HL-60/S4 treated with phorbol 12-myristate 13-acetate at 8.2 ng/mL for 4 days and 3 days (cell line): ENCODE measurements at regions not wholly inside any gene's neighbourhood (a gene's known extent, or its start where the extent isn't known, plus 50 kb on each side); places are given as distances from the start of the nearest gene placed in this dataset.
"Not testable (repeated sequence)": the region's sequence is repeated elsewhere in the genome, so short reads cannot be mapped to it uniquely, and the experiment has no call there.

Experiments
- in situ Hi-C: fragments of 300-500 bp; cut with MboI; formaldehyde crosslinking; loops from 2 replicates; pipeline ENCODE4 v1.15.0; 2022; ENCODE audit warnings: low sequenced_read_pairs

DNA sequence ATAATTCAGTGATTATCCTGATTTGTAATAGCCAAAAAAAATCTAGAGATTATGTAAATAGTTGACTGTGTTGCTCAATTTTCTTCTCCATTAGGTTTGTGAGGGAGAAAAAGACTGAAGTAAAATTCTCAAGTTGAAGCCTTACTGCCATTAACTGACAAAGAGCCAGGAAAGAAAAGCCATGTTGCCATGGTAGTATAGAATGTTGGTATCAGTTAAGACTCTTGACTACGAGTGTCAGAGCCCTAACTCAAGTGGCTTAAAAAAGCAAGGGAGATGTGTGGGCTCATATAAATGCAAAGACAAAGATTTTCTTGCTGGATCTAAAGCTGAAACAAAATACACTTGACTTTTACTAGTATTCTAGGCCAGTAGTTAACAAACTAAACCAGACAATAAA lies 571.7 kb downstream of the KCTD16 start:
- in situ Hi-C loops, result no loop called here

DNA sequence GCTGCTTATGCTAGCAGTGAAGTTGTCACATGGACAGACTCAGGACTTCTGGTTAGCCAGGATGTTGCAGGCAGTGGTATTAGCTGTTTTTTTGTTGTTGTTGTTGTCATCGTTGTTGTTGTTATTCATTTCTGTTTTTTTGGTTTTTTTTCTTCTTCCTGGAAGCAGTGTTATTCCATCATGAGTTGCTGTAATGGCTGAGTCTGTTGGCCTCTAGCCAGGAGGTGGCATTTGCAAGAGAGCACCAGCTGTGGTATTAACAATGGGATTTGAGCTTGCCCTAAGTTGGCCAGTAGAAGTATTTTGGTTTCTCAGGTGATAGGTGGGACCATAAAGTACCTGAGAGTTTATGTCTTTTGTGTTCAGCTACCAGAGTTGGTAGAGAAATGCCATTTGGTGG lies 561.1 kb downstream of the KCTD16 start:
- in situ Hi-C loops, result no loop called here

DNA sequence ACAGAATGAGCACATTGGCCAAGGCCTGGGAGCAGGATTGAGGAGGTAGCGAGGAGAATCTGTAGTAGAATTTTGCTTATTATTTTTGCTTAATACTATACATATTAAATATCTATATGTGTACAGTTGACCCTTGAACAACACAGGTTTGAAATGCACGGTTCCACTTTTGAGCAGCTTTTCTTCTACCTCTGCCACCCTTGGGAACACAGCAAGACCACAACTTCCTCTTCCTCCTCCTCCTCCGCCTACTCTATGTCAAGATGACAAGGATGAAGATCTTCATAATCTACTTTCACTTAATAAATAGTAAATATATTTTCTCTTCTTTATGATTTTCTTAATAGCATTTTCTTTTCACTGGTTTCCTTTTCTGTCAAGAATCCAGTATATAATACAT lies 541.4 kb downstream of the KCTD16 start:
- in situ Hi-C loops, result no loop called here

DNA sequence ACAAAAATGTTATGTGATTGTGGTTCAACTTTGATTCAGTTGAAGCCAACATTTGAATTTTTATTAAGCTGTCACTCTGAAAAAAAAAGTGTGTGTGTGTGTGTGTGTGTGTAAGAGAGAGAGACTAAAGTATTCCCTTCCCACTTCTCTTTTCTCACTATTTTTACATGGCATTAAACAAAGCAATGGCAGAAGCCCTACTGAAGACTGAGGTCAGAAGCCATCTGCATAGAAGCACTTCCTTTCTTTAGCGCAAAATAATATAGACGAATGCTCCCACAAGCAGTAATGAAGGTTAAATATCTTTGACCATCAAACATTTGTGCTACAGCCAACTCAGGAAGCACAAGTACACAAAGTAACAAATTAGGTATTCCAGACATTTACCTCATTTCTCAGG lies 540.5 kb downstream of the KCTD16 start:
- in situ Hi-C loops, result no loop called here

DNA sequence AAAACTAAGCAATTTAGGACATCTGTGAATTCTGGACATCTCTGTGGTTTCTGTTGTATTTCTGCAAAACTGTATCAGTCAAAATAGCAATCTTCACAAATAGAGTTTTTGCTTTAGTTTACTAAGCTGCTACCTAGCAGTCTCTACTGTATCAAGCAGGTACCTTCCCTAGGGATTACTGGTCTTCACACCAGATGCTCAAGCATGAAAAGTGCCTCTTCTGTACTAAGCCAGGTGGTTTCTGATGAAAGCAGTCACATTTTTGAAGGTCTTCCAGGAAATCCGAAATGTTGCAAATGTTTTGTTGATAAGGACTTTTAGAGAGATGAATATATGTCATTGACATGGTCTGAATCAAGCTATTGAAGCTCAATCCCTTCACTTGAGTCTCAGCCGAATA lies 540.0 kb downstream of the KCTD16 start:
- in situ Hi-C loops, result no loop called here

DNA sequence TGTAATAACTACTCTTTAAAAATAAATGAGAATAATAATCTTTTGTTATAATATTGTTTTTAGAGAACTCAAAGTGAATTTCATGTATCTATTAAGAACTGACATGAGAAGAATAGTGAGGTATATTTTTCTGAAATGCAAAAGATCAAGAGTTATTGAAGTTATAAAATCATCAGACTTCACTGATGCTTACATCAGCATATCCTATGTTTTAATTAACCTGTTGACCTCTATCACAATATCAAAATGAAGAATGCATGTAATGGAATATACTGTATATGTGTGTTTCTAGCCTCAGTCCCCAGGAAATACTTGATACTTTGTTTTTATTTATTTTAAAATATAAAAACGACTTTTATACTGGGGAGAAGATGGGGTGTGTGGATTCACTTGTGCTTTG lies 533.1 kb downstream of the KCTD16 start:
- in situ Hi-C loops, result no loop called here

DNA sequence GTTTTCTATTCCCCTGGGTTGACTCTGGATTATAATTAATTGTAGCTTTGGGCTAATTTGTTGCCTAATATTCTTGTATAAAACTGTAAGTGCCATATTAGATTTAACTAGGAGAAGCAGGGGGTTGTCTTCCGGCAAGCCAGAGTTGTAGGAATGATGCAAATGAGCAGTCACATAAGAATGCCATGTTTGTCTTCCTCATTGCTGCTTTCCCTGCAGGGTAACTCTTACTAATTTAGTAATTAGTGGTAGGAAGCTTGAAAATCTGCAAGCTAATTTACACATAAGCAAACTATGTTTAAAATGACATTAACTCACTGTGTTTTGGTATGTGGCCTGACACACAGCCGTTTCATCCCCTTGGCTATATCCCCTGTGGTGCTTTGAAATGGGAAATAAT lies 527.8 kb downstream of the KCTD16 start:
- in situ Hi-C loops, result no loop called here

DNA sequence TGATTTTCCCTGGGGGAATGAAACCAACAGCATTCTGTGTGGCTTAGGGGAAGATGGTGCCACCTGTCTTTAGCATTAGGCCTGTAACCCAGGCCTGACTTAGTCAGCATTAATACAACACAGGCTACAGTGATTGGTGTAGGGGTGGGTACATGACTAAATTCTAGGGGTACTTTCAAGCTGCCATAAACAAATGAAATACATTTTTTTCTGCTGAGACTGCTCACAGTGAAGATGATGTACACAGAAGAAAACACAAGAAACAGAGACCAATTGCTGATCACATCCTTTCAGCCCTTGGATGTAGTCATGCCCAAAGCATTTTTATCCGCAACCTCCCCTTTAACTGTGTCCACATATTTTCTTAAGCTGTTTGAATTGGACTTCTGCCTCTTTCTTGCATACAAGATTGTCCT lies 527.2 kb downstream of the KCTD16 start:
- in situ Hi-C loops, result no loop called here

DNA sequence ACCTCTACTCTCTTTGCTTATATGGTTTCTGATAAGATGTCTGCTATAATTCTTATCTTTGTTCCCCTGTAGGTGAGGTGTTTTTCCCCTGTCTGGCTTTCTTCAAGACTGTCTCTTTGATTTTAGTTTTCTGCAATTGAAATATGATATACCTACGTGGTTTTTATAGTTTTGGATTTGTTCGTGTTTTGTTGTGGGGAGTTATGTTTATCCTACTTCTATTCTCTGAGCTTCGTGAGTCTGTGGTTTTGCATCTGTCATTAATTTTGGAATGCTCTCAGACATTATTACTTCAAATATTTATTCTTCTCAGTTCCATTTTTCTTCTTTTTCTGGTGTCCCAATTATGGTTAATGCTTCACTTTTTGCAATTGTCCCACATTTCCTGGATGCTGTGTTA lies 521.3 kb downstream of the KCTD16 start:
- in situ Hi-C loops, result no loop called here

DNA sequence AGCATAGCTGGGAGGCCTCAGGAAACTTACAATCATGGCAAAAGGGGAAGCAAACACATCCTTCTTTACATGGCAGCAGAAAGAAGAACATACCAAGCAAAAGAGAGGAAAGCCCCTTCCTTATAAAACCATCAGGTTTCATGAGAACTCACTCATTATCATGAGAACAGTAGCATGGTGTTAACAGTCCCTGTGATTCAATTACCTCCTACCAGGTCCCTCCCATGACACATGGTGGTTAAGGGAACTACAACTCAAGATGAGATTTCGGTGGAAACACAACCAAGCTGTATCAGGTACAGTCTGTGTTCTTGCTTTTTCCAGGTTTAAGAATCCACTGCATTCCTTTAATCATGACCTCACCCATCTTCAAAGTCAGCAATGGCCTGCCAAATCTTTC lies 514.2 kb downstream of the KCTD16 start:
- in situ Hi-C loops, result no loop called here

DNA sequence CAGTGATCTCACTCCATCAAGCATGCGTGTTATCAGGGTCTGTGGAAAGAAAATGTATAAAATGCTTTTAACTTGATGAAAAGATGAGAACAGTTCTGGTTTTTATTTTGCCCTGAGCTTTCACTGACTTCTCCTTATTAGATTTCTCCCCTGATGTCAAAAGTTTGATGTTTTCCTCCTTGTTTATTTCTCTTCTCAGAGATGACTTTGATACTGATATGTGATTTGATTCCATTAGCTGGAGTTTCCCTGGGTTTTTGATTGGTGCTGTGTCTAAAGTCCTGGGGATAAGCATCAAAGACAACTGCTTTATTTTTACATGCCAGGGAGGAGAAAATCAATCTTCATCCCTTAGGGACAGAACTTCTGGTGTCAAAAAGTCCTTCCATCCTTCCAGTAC lies 510.0 kb downstream of the KCTD16 start:
- in situ Hi-C loops, result no loop called here

DNA sequence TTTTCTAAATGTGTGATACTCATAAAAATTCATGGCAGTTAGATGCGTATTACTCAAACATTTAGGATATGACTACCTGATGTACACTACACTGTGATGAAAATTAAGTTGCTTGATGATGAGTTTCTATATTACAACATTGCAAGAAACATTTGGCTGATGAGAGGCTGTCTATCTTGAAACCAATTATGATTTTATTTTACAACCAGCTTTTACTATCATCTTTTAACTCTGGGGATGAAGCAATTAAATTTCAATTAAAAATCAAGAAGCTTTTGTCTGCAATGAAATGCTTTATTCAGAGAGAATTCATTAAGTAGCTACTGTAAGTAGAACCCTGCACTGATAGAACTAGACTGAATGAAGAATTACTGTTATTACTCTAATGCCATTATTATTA lies 500.4 kb downstream of the KCTD16 start:
- in situ Hi-C loops, result no loop called here

DNA sequence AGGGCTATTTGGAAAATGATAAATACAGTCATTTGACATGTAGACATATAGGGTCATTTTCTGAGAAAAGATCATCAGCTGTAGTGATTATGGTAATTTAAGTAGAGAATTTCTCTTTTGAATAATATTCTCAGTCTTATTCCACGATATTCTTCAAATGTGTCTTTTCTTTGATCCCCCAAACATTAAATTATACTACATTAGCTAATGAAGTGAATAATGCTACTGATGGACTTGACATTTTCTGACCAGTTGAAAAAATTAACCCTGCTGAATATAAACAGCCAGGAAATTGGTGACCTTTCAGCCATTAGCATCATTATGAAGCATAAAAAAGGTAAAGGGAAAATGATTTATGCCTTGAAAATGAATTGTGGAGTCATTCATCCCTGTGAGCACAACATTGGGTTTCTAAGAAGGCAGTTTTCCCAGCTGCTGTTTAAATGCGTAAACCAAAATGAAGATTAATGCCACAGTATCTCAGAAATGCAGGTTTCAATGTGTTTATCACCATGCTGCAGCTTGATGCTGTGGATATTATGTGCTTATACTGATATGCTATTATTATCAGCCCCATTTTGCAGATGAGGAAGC lies 489.1 kb downstream of the KCTD16 start:
- in situ Hi-C loops, result no loop called here

DNA sequence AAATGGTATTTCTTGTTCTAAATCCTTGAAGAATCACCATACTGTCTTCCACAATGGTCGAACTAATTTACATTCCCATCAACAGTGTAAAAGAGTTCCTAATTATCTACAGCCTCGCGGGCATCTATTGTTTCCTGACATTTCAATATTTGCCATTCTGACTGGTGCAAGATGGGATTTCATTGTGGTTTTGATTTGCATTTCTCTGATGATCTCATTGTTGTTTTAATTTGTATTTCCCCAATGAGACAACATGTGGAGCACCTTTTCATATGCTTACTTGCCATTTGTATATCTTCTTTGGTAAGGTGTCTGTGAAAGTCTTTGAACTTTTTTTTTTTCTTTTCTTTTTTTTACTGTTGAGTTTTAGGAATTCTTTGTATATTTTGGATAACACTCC lies 473.6 kb downstream of the KCTD16 start:
- in situ Hi-C loops, result no loop called here

DNA sequence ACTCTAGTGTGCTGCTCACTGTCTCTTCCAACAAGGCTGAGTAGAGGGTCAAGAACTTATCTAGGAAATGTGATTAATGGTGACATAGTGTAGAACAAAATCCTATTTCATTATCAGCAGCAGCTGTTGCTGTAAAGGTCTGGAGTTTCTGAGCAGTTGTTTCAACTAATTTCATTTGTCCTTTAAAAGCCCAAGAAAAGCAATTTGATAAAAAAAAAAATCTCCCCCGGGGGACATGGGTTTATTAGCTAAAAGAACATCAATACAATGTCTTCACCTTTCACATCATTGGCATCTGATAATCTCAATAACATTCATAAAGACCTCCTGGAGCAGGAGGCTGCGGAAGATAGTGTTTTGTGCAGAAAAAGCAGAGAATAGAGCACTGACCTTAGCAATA lies 468.1 kb downstream of the KCTD16 start:
- in situ Hi-C loops, result no loop called here

DNA sequence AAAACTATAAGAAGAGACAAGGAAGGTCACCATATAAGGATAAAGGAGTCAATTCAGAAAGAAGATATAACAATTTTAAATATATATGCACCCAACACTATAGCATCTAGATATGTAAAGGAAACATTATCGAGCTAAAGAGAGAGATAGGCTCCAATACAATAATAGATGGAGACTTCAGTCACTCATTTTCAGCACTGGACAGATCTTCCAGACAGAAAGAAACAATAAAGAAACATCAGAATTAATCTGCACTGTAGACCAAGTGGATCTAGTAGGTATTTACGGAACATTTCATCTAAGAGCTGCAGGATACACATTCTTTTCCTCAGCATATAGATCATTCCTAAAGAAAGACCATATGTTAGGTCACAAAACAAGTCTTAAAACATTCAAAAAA lies 463.5 kb downstream of the KCTD16 start:
- in situ Hi-C loops, result no loop called here

DNA sequence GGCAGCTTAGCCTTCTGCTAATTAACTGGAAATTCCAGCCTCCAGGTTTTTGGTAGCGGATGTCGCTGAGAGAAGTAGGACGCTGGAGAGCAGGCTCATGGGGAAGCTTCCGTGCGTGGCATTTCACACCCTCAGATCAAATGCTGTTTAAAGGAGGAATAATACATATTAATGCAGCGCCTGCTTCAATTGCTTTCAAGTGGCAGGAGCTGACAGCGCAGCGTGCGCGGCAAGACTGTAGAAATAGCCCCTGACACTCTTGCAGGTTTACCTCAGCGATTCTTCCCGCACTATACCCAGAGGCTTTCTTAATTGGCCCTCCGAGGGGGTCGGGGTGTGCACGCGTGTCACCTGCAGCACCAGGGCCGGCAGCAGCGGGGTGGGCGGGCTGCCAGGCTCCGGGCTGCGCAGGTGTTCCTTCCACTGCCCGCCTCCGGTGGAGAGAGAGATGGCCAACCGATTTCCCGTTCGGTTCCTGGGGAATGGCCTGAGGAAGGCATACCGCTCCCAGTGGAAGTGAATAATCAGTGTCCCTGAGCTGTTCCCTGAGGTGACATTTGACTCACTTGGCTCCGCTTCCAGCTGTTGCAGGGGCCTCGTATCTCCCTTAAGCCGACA lies 427.9 kb downstream of the KCTD16 start:
- in situ Hi-C loops, result no loop called here

DNA sequence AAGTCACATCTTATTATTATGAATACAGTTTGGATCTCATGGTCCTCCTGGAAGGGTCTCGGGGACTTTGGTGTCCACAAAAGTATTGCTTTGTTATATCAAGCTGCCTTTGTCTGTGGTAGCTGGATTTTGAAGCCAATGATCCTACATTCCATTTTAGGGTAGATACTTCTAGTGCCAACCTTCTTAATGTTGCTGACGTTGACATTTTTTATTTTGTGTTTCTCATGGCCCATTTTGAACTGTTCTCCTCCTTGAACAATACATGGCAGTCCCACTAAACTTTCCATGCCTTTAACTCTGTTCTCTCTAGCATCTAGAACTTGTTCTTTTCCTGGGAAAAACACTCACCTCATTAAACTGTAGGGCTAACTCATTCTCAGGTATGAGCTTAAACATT lies 425.8 kb downstream of the KCTD16 start:
- in situ Hi-C loops, result no loop called here

DNA sequence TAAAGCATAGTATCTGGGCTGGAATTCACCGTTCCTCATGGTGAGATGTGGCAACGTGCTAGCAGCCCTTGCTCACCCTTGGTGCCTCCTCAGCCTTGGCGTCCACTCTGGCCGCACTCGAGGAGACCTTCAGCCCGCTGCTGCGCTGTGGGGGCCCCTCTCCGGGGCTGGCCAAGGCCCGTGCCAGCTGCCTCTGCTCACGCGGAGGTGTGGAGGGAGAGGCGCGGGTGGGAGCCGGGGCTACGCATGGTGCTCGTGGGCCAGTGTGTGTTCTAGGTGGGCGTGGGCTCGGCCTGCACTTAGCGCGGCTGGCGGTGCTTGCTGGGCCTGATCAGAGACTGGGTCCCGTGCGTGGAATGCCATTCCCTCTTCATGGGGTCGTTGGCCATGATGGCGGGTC lies 424.2 kb downstream of the KCTD16 start:
- in situ Hi-C loops, result no loop called here

DNA sequence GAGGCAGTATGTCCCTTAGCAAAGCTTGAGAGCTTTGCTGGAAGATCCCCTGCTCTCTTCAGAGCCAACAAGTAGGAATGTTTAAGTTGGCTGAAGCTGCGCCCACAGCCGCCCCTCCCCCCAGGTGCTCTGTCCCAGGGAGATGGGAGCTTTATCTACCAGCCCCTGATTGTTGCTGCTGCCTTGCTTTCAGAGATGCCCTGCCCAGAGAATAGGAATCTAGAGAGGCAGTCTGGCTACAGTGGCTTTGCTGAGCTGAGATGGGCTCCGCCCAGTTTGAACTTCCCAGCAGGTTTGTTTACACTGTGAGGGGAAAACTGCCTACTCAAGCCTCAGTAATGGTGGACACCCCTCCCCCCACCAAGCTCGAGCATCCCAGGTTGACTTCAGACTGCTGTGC lies 423.6 kb downstream of the KCTD16 start:
- in situ Hi-C loops, result not testable (repeated sequence)

DNA sequence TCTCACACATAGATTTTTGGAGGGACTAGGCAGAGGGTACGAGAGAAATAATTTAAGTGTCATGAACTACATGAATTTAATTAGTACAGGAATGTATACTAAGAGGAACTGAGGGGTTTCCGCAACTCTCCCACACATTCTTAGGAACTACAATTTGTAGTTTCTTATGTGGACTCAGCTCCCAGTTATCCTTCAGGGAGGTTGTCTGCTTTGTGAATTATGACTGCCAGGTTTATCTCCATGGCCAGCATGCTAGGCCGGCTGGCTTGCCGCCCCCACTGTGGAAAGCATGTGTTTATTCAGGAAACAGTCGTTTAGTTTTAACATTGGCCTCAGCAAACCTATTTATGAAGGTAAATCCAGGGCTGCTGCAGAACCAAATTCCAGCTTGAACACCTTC lies 415.0 kb downstream of the KCTD16 start:
- in situ Hi-C loops, result no loop called here

DNA sequence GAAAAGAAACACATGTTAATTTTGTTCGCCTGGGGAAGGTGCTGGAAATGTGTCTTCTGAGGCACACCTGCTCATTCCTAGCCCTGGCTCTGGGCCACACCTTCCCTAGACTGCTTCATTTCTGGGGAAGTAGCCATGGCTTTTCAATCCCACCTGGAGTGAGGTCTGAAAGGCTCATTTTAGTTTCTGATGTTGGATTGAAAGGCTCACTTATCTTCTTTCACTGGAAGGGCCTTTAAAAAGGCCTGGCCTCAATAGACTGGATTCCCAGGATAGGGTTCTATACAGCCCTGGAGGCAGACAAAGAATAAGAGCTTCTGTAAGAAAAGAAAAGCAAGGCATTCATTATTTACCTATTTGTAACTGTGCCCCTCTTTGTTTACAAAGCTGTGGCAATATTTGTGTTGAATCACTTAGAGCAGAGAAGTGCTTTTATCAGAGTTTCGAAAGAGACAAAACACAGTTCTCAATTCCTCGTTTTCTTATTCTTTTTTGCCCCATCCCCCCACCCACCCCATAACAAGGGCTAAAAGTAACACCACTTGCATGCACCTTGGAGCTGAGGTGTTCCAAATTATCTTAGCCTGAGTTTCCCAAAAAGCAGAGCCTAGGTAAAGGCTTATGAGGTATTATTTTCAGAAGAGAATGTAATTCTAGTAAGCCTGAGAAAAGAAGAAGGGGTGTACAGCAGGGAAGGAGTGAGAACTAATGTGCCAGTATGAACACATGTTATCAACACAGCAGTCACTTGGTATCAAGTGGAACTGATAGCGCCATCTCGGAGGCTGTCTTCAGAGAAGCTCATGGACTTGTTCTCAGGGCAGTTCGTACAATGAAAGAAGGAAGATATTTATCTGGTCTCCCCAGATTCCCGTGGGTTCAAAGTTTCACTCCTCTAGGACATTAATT lies 413.1 kb downstream of the KCTD16 start:
- in situ Hi-C loops, result no loop called here
